ENCODE measurements at regions not wholly inside any gene's neighbourhood (a gene's known extent, or its start where the extent isn't known, plus 50 kb on each side); places are given as distances from the start of the nearest gene placed in this dataset.

DNA sequence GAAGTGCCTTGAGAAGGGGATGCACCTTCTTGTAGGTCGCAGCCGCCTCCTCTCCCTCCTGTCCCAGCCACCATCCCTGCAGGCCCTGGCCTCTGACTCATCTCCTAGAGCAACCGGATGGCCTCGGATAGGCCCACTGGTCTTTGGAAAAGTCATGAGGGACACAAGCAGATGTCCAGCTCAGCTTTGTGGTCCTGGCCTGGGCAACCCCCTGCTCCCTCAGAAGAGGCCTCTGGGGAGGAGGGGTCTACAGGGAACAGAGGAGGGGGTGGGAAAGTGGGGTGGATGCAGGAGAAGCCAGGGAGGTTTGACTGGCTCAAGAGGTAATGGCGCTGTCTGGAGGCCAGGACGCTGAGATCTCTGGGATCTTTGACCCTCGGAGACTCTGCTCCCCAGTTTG is 259.2 kb upstream of the TLE3 start:
- TF ChIP-seq, protein P1, sequence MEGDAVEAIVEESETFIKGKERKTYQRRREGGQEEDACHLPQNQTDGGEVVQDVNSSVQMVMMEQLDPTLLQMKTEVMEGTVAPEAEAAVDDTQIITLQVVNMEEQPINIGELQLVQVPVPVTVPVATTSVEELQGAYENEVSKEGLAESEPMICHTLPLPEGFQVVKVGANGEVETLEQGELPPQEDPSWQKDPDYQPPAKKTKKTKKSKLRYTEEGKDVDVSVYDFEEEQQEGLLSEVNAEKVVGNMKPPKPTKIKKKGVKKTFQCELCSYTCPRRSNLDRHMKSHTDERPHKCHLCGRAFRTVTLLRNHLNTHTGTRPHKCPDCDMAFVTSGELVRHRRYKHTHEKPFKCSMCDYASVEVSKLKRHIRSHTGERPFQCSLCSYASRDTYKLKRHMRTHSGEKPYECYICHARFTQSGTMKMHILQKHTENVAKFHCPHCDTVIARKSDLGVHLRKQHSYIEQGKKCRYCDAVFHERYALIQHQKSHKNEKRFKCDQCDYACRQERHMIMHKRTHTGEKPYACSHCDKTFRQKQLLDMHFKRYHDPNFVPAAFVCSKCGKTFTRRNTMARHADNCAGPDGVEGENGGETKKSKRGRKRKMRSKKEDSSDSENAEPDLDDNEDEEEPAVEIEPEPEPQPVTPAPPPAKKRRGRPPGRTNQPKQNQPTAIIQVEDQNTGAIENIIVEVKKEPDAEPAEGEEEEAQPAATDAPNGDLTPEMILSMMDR (conservative IDR thresholded peaks at IDR 0.05; ENCODE audit: low read depth, low read length): no peak
- H3K4me3 ChIP-seq (ENCODE audit: low read length): no peak overlapping the region
- no peak for DNase-seq (ENCODE audit: low read depth)

GRCh38 chr15:70356062-70356860 is 258.5 kb upstream of the TLE3 start:
- DNase-seq (ENCODE audit: low read depth): no peak
- TF ChIP-seq, protein P1 (conservative IDR thresholded peaks at IDR 0.05; ENCODE audit: low read depth, low read length): no peak
- H3K4me3 ChIP-seq (ENCODE audit: low read length): no peak overlapping the region

DNA sequence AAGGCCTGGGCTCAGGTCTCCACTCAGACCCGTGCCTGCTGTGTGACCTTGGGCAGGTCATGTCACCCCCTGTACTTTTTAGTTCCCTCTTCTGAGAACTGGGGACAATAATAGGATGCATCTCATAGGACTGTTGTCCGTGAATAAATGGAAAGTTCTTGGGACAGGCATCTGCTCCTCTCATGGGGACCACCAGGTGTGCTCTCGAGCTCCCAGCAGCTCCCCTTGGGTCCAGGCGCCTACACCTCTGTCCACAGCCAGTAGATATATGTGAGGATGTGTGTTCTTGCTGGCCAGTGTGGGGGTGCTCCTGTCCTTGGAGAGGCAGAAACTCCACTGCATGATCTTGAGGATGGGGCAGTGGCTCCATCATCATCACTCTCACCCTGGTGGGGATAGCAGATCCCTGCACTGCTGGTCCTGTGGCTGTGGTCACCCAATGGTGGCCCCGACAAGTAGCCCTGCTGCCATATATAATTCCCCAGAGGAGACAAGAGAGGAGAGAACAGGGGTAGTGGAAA is 257.6 kb upstream of the TLE3 start:
- no peak overlapping the region for H3K4me3 ChIP-seq (ENCODE audit: low read length)
- no peak for DNase-seq (ENCODE audit: low read depth)
- TF ChIP-seq, protein P1 (conservative IDR thresholded peaks at IDR 0.05; ENCODE audit: low read depth, low read length): peak; percentile 35

- H3K4me3 ChIP-seq (ENCODE audit: low read length): no peak overlapping the region
- TF ChIP-seq, protein P1 (conservative IDR thresholded peaks at IDR 0.05; ENCODE audit: low read depth, low read length): no peak
- no peak for DNase-seq (ENCODE audit: low read depth)
Measured at GRCh38 chr15:70354346-70354905, 256.7 kb upstream of the TLE3 start.

DNA sequence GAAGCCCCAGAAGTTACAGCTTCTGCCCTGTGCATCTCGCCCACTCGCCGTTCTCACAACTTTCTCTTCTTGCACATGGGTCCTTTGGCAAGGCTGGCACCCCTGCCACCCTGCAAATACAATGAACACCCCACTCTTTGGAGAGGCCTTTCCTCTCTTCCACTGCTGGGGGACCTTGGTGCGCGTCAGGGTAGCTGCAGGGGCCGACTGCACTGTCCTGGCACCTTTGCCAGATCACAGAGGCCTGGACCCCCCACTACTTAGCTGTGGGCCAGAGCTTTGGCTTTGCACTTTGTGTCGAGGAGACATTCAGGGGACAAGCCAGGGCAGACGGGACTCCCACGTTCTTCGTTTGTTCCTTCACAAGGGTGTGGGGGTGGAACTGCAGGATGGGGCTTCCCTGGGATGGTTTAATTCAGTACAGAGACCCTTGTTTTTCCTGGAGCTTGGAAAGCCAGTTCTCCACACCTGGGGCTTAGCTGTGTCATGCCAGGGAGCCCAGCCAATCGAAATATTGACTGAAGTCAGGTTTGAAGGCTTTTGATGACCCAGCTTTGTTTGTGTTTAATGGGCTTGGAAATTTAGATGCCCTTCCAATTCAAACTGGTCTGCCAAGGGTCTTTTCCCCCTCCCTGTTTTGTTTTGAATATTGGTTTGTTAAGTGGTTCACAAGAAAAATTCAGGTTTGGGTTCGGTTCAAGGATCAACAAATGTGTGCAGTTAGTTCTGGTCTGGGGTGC is 256.1 kb upstream of the TLE3 start:
- DNase-seq (ENCODE audit: low read depth): no peak
- no peak overlapping the region for H3K4me3 ChIP-seq (ENCODE audit: low read length)

DNA sequence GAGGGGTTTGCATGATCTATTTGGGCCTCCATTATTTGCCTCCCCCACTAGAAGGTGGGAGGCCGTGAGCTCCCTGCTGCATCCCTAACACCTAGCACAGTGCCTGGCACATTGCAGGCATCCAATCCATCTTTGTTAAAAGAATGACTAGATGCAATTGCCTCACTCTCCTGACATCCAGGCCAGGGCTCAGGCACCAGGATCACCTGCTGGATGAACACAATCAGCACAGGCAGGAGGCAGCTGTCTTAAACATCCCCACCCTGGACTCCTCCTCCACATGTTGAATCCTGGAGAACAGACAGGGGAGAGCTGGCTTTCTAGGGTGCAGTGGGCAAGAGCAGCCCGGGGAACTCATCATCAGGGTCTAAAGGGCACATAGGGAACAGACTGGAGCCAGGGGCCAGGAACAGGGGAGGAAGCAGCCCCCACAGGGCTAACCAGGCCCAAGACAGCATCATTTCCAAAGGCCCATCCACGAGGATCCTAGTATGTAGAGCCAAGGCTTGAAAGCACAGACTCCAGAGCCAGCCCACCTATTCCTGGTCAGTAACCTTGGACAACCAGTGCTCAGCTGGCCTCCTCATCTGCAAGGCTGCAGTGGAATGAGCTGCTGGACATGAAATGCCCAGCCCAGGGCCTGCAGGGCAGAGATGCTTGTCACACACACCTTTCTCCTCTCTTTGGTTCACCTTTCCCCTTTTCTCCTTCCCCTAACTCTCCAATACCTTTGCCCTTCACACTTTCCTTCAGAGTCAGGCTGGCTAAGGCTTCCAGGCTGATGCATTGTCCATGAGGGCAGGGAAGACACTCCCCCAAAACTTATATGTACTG is 254.4 kb upstream of the TLE3 start:
- H3K4me3 ChIP-seq (ENCODE audit: low read length): no peak overlapping the region
- TF ChIP-seq, protein P1 (conservative IDR thresholded peaks at IDR 0.05; ENCODE audit: low read depth, low read length): no peak
- no peak for DNase-seq (ENCODE audit: low read depth)

More for the DNA sequence above, 256.1 kb upstream of the TLE3 start:
- TF ChIP-seq, protein P1 (conservative IDR thresholded peaks at IDR 0.05; ENCODE audit: low read depth, low read length): no peak
